ENCODE measurements at regions not wholly inside any gene's neighbourhood (a gene's known extent, or its start where the extent isn't known, plus 50 kb on each side); places are given as distances from the start of the nearest gene placed in this dataset.

DNA sequence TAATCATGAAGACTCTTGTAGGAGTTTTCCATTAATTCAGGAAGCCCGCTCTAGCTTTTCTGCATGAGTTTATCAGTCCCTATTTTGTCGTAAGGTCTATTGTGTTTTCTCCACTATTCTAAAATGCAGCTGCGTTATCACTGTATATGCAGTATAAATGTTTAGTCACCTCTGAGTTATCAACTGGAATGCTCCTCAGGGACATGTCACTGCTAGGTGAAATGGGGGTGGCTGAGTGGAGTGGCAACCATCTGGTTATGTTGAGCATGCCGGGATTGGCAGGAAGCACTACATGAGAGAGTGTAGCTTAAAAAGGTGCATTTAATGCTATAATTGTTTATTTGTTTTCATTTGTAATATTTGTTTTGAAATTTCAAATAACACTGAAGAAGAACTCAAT, 285.2 kb upstream of the ELAC2 start:
- DNase-seq (ENCODE audit: low spot score), result peak; percentile 46

DNA sequence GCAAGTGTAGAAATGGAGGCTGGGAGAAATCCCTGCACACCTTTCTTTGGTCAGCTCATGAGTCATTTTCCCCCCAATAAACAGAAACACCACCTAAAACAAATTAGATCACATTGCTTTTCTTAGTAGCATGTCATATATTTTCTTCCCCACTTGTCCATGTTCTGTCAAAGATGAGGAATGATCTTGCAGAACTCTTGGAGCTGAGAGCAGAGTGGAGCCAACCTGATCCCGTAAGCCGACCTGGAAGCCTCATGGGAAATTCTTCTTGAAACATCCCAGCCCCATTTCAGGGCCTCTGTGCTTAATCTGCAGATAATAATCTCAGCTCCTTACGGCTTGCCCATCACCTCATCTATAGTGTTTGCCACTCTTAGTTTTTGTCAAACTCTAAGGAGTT, 284.6 kb upstream of the ELAC2 start:
- DNase-seq (ENCODE audit: low spot score), result no peak

DNA sequence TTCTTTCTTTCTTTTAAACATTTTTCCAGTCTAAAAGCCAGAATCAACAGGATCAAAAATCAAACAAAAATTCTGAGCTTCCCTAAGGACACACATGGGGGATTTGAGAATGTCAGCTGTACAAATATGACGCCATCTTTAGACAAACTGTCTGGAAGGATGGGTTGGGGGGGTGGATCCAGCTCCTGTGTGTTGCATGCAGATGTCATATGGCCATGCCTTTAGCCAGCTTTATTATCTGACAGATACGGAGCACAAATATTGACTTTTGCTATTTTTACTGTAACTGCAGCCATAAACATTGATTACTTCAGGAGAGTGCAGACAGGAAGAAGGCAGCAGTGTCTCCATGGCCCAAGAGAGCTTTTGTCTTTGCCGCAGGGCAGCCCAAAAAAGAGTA, 279.4 kb upstream of the ELAC2 start:
- no peak for DNase-seq (ENCODE audit: low spot score)

DNA sequence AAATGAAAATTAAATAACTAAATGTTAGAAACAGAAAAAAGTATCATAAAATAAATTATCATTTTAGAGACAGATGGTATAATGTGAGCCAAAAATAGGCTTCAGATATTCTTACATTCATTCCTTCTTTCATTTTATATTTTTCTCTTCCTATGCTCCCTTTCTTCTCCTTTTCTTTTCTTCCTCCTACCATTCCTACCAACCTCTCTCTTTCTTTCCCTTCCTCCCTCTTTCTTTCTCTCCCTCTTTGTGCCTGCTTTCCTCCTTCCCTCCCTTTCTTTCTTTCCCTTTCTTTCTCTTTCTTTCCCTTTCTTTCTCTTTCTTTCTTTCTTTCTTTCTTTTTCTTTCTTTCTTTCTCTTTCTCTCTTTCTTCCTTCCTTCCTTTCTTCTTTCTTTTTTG, 275.6 kb upstream of the ELAC2 start:
- no peak for DNase-seq (ENCODE audit: low spot score)

DNA sequence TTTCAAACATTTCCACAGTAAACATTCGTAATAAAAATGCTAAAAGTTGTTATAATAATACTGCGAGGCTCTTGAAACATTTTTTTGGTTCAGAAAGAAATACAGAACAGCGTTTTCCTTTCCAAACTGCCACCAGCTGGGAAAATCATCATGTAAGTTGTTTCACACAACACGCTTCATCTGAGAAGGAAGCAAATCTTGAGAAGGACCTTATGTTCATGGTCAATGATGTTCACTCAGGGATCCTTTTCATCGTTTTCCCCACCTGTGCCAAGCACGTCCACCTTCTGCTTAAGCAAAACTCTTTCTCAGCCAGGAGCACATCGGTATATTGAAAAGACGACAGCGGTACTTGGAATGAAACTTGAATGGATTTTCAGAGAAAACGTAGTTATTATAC, 274.5 kb upstream of the ELAC2 start:
- DNase-seq (ENCODE audit: low spot score), result no peak

GRCh38 chr17:13288248-13288647, 270.4 kb upstream of the ELAC2 start:
- DNase-seq (ENCODE audit: low spot score), result no peak

DNA sequence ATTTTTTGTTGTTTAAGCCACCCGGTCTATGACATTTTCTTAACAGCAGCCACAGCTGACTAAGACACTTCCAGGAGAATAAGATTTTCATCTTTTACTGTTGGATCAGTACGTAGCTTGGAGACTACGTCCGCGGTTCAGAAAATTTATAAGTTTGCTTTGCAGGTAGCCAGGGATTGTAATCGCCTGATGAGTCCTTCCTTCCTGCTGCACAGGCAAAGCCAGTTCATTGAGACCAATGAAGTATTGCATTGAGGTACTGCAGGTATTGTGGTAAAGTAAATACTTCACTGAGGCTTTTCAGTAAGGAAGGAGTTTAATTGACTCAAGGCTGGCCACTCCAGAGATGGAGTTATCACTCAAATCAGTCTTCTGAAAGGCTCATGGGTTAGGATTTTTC, 269.4 kb upstream of the ELAC2 start:
- no peak for DNase-seq (ENCODE audit: low spot score)

DNA sequence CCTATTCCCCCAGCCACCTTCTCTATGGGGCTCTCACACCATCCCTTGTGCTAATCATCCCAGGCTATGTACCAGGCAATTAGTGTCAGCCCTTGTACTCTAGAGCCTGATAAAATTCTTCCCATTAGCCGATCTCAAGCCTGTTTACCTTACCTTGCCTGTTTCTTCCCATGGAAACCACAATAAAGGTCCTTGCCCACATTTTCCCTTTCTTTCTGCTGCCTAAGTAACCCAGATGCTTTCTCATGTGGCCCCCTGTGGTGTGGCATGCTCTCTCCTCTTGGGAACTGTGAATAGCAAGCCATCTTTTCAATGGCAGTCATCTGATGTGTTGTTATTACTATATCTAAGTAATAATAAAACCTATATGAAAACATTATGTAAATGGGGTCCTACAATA, 265.8 kb upstream of the ELAC2 start:
- no peak for DNase-seq (ENCODE audit: low spot score)

GRCh38 chr17:13281626-13282025, 263.8 kb upstream of the ELAC2 start:
- DNase-seq (ENCODE audit: low spot score), result no peak

DNA sequence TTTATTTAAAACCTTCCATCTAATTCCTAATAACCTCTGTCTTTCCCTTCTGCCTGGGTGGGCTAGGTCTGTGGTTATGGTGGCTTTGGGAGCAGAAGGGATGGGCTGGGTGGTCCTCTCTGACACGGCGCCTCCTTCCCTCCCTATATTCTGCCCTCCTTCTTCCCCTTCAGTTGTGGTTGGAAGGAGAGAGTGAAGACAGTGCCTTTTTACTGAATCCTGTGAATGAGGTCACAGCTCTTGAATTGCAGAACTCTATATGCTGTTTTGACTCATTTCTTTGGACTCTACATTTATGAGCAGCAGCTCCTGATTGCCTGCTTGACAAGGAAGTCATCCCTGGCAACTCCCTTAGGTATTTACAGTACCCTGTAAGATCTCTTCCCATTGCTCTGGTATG, 256.0 kb upstream of the ELAC2 start:
- no peak for DNase-seq (ENCODE audit: low spot score)

DNA sequence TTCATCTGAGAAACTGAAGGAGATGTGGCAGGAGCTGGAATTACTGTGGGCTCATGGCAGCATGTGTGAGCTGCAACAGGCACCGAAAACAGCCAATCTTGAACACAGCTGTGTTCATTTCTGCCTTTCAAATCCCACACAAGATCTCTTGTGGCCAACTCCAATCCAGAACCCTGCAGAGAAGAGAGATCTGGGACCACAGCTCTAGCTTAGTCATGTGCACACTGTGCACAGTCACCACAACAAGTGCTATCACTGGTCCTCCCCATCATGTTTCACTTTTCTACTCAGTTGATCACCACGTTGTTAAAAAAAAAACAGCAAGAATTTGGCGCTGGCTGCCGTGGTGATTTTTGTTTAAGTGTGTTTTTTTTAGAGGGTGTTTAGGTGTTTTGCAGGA, 254.5 kb upstream of the ELAC2 start:
- no peak for DNase-seq (ENCODE audit: low spot score)

DNA sequence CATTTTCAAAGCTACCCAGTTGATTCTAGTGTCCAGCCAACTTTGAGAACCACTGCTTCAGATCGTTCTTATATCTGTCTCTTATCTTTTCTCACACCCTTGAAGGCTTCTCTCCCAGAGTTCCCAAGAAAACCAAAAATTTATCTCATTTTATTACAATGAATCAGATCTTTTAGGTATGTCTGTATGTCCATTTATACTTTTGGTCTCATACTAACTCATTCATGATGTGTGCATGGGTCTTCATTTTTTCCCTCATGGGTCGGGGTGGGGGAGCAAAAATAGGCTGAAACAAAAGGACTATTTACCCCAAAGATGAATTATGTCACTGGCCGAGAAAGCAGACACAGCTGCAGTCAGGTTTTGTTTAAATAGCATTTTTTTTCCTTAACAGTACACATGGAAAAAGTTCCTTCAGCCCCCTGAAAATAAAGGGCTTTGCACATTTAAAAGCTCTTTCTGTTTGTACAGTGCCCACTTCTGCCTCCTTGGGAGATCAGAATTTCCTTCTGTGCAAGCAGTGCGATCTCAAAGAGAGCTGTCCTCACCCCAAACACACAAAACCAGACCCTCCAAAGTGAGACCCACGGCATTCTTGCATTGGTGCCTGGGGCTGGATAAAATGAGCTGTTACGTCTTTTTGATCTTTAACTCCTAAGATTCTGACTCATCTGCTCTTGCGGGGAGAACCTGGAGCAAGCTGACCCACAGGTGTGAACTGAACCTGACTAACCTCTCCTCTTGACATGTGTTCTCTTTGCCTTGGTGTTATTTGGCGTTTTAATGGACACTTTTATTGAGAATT, 251.2 kb upstream of the ELAC2 start:
- no peak for DNase-seq (ENCODE audit: low spot score)

DNA sequence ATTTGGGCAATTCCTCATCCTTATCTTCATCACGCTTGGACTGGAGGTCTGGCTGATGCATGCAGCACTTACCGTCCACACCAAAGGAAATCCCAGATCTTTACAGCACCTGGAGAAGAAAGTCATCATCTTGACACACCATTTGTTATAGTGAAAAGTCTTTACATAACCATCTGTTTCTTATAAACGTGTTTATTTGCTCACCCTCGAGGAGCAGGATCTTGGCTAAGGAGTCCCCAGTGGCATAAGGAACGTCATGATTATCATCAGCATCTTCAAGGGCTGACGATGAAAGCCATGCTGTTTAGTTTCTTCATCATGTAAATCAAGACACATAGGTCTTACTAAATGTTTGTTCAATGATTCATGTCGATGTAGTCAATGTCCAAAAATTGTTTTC, 248.8 kb upstream of the ELAC2 start:
- DNase-seq (ENCODE audit: low spot score), result peak; percentile 12

DNA sequence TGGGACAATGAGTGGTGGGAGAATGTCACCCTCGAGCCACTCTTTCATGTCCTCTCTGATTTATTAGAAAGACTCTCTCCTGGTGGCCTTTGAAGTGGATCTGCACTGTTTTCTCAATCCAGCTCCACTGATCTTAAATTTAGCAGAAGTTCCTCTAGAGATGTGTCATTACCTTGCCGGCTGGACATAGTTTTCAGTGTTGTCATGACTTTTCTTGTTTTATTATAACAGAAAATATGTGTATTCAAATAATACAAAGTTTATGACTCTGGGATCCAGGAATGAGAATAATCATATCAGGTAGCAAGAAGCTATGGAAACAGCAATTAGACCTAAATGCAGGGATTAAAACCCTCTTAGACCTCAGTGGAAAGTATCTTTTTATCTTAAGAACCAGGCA, 247.5 kb upstream of the ELAC2 start:
- no peak for DNase-seq (ENCODE audit: low spot score)

GRCh38 chr17:13263746-13264145, 245.9 kb upstream of the ELAC2 start:
- DNase-seq (ENCODE audit: low spot score), result no peak

GRCh38 chr17:13256545-13256944, 238.7 kb upstream of the ELAC2 start:
- DNase-seq (ENCODE audit: low spot score), result no peak

DNA sequence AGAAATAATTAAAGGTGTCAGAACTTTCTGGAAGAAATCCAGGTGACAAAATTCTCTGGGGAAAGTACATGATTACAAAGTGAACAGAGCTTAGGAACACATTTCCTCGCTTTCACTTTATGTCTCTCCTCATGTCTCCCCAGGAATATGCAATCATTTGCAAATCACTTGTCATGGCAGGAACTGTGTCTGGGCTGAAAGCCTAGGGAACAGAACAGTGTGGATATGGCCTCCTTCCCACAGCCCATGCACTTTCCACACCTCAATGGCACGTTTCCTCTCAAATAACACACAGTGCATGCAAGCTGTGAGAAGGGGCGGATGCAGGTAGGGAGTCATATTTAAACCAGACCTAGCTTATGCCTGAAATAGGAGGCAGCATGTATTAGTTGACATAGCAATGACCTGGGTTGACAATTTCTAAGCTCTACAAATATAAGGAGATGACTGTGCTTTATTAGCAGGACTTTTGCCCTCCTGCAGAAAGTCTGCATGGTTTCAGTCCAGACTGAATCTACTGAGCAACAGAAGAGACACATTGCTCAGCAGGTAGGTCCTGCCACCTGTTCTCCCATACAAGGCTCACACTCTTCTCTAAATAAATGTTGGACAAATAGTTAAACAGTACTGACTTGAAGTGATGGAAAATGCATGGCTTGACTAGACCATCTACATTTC, 236.0 kb upstream of the ELAC2 start:
- DNase-seq (ENCODE audit: low spot score), result no peak

GRCh38 chr17:13244513-13244912, 226.7 kb upstream of the ELAC2 start:
- no peak for DNase-seq (ENCODE audit: low spot score)

GRCh38 chr17:13243585-13243984, 225.8 kb upstream of the ELAC2 start:
- DNase-seq (ENCODE audit: low spot score), result no peak

- no peak for DNase-seq (ENCODE audit: low spot score)
Observed at GRCh38 chr17:13240851-13241250, 223.0 kb upstream of the ELAC2 start.

DNA sequence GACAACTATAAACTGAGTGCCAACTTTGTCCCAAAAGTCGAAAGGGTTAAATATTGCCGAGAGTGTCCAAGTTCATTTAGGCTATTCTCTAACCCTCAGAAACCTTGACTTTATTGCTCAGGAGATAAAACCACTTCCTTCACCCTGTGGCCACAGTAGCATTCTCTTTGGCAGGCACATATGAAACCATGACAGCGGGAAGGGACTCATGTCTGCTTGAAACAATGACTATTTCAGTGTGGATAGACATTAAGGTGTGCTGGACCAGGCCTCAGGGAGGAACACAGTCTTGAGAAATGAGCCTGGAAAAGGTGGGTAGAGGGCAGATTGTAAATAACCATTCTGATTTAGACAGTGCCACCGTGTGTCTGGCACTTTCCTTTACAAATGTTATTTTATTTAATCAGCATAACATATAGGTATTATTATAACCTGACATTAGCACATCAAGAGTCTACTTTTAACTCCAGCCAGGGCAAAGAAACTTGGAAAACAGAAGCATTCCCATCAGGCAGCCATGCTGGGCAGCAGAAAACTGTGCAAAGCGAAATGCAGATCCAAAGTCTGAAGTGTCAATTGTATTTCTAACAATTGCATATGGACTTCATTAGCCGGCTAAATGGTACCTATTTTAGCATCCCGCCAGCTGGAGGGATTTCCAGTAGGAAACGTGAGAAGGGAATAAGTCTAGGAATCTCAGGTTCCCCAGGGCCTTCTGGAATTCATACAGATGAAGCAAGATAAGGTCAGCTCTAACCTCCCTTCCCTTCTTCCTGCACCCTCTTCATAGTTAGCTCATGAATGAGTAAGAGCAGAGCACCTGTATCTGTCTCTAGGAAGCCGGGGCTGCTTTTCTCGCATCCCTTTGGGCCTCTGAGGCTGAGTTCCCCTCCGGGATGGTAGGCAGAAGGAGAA, 212.8 kb upstream of the ELAC2 start:
- no peak for DNase-seq (ENCODE audit: low spot score)

DNA sequence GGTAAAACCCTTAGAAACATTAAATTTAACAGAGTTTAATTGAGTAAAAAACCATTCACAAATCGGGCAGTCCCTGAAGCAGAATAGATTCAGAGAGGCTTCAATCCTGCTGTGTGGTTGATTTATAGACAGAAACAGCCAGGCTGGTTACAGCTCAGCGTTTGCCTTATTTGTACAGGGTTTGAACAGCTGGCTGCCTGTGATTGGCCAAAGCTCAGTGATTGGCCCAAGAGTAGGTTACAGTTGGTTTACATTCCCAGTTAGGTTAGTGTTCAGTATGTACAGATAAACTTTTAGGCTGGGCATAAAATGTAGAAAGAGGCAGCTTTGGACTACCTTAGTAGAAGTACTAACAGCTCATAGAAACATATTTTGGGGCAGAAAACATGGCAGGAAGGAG, 210.4 kb upstream of the ELAC2 start:
- no peak for DNase-seq (ENCODE audit: low spot score)

GRCh38 chr17:13222975-13223374, 205.1 kb upstream of the ELAC2 start:
- no peak for DNase-seq (ENCODE audit: low spot score)

All from A172 (cell line).